HG03469 (cell line): ENCODE measurements at regions not wholly inside any gene's neighbourhood (a gene's known extent, or its start where the extent isn't known, plus 50 kb on each side); places are given as distances from the start of the nearest gene placed in this dataset.
A peak's percentile ranks its signal among the peaks of the same experiment; 100 is the strongest.

Source experiments
- ATAC-seq: cut with Tn5 transposase; IDR thresholded peaks from one replicate; pipeline ENCODE4 v1.9.1; 2021; ENCODE audit warnings: mild to moderate bottlenecking, moderate library complexity, moderate number of reproducible peaks; ENCODE audit not compliant: unreplicated experiment

- ATAC-seq: no peak
Measured at GRCh38 chr2:176496761-176497160, 227.5 kb downstream of the MTX2 start.

DNA sequence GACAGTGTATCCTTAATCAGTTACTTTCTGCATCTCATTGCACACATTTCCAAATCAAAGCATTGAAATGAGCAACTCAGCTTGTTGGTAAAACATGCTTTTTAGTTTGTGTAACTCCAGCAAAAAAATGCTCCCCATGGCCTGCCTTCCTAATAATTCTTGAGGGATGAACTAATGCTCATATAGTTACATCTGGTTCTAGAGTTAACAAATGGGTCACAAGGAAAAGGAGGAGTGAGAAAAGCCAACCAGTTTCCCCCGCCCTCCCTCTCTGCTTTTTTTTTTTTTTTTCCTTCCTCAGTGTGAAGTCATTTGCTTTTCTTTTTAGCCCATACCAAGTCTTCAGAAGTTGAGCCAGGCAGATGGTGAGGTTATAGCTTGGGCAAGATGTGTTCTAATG is 231.7 kb downstream of the MTX2 start:
- no peak for ATAC-seq

- ATAC-seq: no peak
Measured at GRCh38 chr2:176501617-176502016, 232.4 kb downstream of the MTX2 start.

GRCh38 chr2:176502619-176503018 is 233.4 kb downstream of the MTX2 start:
- no peak for ATAC-seq

- no peak for ATAC-seq
Measured at GRCh38 chr2:176503776-176504175, 234.5 kb downstream of the MTX2 start.

GRCh38 chr2:176504440-176504839 is 235.2 kb downstream of the MTX2 start:
- ATAC-seq: no peak

GRCh38 chr2:176507786-176508185 is 238.5 kb downstream of the MTX2 start:
- ATAC-seq: no peak

DNA sequence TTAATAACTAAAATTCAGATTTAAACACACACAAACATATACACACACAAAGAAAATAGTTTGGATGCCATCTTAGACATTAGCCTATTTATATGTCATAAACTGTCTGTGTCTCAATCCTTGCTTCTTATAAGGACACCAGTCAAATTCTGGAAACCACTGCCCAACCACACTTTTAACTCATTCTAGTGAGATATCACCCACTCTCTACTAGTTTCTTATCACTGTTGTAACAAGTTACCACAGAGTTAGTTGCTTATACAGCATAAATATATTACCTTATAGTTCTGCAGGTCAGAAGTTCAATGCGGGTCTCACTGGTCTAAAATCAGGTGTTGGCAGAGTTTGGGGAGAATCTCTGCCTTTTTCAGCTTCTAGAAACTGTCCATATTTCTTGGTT is 239.1 kb downstream of the MTX2 start:
- no peak for ATAC-seq

- peak; percentile 73 for ATAC-seq
Measured at GRCh38 chr2:176508984-176509740, 239.9 kb downstream of the MTX2 start.

DNA sequence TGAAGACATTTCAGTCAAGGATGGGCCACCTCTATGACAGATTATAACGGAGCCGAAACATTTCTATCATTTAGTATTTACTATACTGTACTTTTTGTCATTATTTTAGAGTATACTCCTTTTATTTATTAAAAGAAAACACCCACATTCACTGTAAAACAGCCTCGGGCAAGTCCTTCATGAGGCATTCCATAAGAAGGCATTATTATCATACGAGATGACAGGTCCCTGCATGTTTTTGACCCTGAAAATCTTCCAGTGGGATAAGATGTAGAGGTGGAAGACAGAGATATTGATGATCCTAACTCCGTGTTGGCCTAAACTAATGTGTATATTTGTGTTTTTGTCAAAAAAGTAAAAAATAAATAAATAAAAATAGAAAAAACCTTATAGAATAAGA is 245.0 kb downstream of the MTX2 start:
- no peak for ATAC-seq

DNA sequence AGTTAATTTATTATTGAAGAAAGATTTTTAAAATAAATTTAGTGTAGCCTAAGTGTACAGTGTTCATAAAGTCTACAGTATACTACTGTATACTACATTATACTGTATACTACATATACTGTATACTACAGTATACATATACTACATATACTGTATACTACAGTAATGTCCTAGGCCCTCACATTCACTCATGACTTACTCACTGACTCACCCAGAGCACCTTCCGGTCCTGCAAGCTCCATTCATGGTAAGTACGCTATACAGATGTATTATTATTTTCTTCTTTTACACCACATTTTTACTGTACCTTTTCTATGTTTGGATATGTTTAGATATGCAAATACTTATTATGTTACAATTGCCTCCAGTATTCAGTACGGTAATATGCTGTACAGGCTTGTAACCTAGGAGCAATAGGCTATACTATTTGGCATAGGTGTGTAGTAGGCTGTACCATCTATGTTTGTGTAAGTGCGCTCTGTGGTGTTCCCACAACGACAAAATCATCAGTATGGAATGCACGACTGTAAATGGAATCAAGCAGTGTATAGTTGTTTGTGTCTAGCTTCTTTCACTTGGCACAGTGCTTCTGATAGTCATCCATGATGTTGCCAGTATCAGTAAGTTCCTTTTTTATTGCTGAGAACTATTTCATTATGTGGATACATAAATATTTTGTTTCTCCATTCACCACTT is 245.7 kb downstream of the MTX2 start:
- no peak for ATAC-seq

- ATAC-seq: no peak
Measured at GRCh38 chr2:176516051-176516602, 246.9 kb downstream of the MTX2 start.

DNA sequence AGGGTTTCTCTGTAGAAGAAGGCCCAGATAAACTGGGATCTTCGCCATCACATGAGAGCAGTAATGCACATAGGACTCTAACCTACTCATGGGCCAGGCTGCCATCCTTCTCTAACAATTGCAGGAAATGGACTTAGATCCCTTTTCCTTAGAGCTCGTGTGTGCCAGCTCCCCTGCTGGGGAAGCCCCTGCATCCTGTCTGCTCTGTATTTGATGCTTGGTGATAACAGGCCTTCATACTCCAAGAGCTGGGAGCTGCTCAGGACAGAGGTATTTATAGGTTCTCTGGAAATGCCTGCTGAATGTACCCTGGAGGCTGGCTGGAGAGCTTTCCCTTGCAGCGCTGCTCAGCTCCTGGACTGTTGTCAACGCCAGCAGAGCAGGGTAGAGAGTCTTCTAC is 249.6 kb downstream of the MTX2 start:
- ATAC-seq: no peak

GRCh38 chr2:176521878-176522670 is 252.8 kb downstream of the MTX2 start:
- ATAC-seq: no peak

GRCh38 chr2:176525086-176525485 is 255.8 kb downstream of the MTX2 start:
- no peak for ATAC-seq

- ATAC-seq: no peak
Measured at GRCh38 chr2:176526995-176527901, 258.0 kb downstream of the MTX2 start.

- ATAC-seq: no peak
Measured at GRCh38 chr2:176531608-176532007, 262.4 kb downstream of the MTX2 start.

- no peak for ATAC-seq
Measured at GRCh38 chr2:176533505-176534193, 264.4 kb downstream of the MTX2 start.

- no peak for ATAC-seq
Measured at GRCh38 chr2:176534798-176535466, 265.7 kb downstream of the MTX2 start.
